Tibial artery (tissue), 4 donors: ENCODE measurements at regions not wholly inside any gene's neighbourhood (a gene's known extent, or its start where the extent isn't known, plus 50 kb on each side); places are given as distances from the start of the nearest gene placed in this dataset.

Source experiments
- DNase-seq, 2 donors: peaks; one replicate each; pipeline ENCODE4 v3.0.0-alpha.2; 2019
- H3K27ac ChIP-seq, 2 donors: fragments of 200-600 bp; sonication (generic) in 1 of 2; 1 replicate in 1 of 2; 2 replicates in 1 of 2; pipeline ENCODE4 v1.5.1; 2018 to 2019; ENCODE audit warnings: mild to moderate bottlenecking in 1 of 2
- H3K27me3 ChIP-seq, 2 donors: fragments of 200-600 bp; sonication (generic) in 1 of 2; one replicate each; pipeline versions ENCODE4 v1.5.1 to v1.6.0; 2016 to 2019
- H3K36me3 ChIP-seq, 3 donors: fragments of 200-600 bp; sonication (generic) in 2 of 3; one replicate each; pipeline ENCODE4 v1.5.1; 2016 to 2019; ENCODE audit warnings: mild to moderate bottlenecking in 2 of 3
- H3K4me1 ChIP-seq, 4 donors: fragments of 200-600 bp; sonication (generic) in 2 of 4; 1 replicate in 3 of 4; 2 replicates in 1 of 4; pipeline ENCODE4 v1.5.1; 2016 to 2019
- H3K4me3 ChIP-seq, 2 donors: fragments of 200-600 bp; sonication (generic) in 1 of 2; 1 replicate in 1 of 2; 2 replicates in 1 of 2; pipeline ENCODE4 v1.5.1; 2018 to 2019; ENCODE audit warnings: mild to moderate bottlenecking in 2 of 2
- H3K9me3 ChIP-seq, 3 donors: fragments of 200-600 bp; sonication (generic) in 1 of 3; one replicate each; pipeline ENCODE4 v1.5.1; 2016 to 2019
- CTCF ChIP-seq, 2 experiments: fragments of 200-600 bp in 1 of 2; fragments of 450-650 bp in 1 of 2; IDR thresholded peaks; one replicate each; pipeline ENCODE4 v1.5.1; 2017 to 2019; ENCODE audit warnings: antibody characterized with exemption in 2 of 2, mild to moderate bottlenecking in 1 of 2, moderate library complexity in 1 of 2
- intact Hi-C: fragments of 100-400 bp; cut with DNase I; formaldehyde crosslinking; loops from one replicate; pipeline ENCODE4 v1.15.0; 2023; ENCODE audit warnings: low total_unique reads

GRCh38 chr2:132274000-132274399, 112.2 kb upstream of the ANKRD30BL start:
- H3K27ac ChIP-seq = no peak overlapping the region
- H3K4me1 ChIP-seq = no peaks in the 10 kb centered on the region
- H3K9me3 ChIP-seq = peaks cover 0 to 8% (median 0%) of the 10 kb centered on the region in 3 donors
- no peak for TF ChIP-seq CTCF (IDR thresholded peaks at IDR 0.05)
- intact Hi-C loops = no loop called here
- H3K36me3 ChIP-seq = no peaks in the 10 kb centered on the region
- H3K27me3 ChIP-seq = peaks cover 0 to 1% of the 10 kb centered on the region in 2 donors
- H3K4me3 ChIP-seq = no peak overlapping the region
- DNase-seq = no peak

- intact Hi-C loops = no loop called here
- H3K36me3 ChIP-seq = no peaks in the 10 kb centered on the region
- H3K27ac ChIP-seq = no peak overlapping the region
- no peak for DNase-seq
- peaks cover 0 to 8% (median 0%) of the 10 kb centered on the region in 3 donors for H3K9me3 ChIP-seq
- H3K4me1 ChIP-seq = no peaks in the 10 kb centered on the region
- peaks cover 0 to 2% of the 10 kb centered on the region in 2 donors for H3K27me3 ChIP-seq
- H3K4me3 ChIP-seq = no peak overlapping the region
- TF ChIP-seq CTCF (IDR thresholded peaks at IDR 0.05) = no peak
Measured at GRCh38 chr2:132275396-132275795, 113.6 kb upstream of the ANKRD30BL start.

- Histone ChIP-seq H3K27ac (no peak overlapping the region), H3K9me3 (peaks cover 0 to 8% (median 0%) of the 10 kb centered on the region in 3 donors), H3K4me1 (no peaks in the 10 kb centered on the region), H3K27me3 (peaks cover 0 to 2% of the 10 kb centered on the region in 2 donors), H3K4me3 (no peak overlapping the region), H3K36me3 (no peaks in the 10 kb centered on the region)
- intact Hi-C loops = no loop called here
- no peak for TF ChIP-seq CTCF (IDR thresholded peaks at IDR 0.05)
- DNase-seq = no peak
Measured at GRCh38 chr2:132276571-132276981, 114.8 kb upstream of the ANKRD30BL start.

GRCh38 chr2:132278267-132278666, 116.5 kb upstream of the ANKRD30BL start:
- intact Hi-C loops = no loop called here
- no peak for TF ChIP-seq CTCF (IDR thresholded peaks at IDR 0.05)
- H3K4me3 ChIP-seq = no peak overlapping the region
- H3K27me3 ChIP-seq = peaks cover 0 to 2% of the 10 kb centered on the region in 2 donors
- DNase-seq = no peak
- no peaks in the 10 kb centered on the region for H3K4me1 ChIP-seq
- H3K9me3 ChIP-seq = peaks cover 0 to 8% (median 0%) of the 10 kb centered on the region in 3 donors
- H3K27ac ChIP-seq = no peak overlapping the region
- no peaks in the 10 kb centered on the region for H3K36me3 ChIP-seq

GRCh38 chr2:132279344-132279743, 117.6 kb upstream of the ANKRD30BL start:
- Histone ChIP-seq H3K27me3 (peaks cover 0 to 2% of the 10 kb centered on the region in 2 donors), H3K4me3 (no peak overlapping the region), H3K27ac (no peak overlapping the region), H3K36me3 (no peaks in the 10 kb centered on the region), H3K4me1 (no peaks in the 10 kb centered on the region), H3K9me3 (peaks cover 0 to 8% (median 0%) of the 10 kb centered on the region in 3 donors)
- TF ChIP-seq CTCF (IDR thresholded peaks at IDR 0.05) = no peak
- intact Hi-C loops = no loop called here
- no peak for DNase-seq
